Endothelial cell of umbilical vein (primary cell): ENCODE measurements at regions not wholly inside any gene's neighbourhood (a gene's known extent, or its start where the extent isn't known, plus 50 kb on each side); places are given as distances from the start of the nearest gene placed in this dataset.

Experiments used
- BruUV-seq: library from RNA; stranded (reverse); fragments of 400-500 nt; replicated peaks from 2 replicates; lab custom pipeline; 2021; lab: Mats Ljungman, UMichigan
- CTCF ChIA-PET: fragments of 300-600, 350-600 bp; sonication (Branson Sonifier 250); formaldehyde crosslinking; loops from one replicate; lab custom pipeline; 2021; ENCODE audit warnings: antibody characterized with exemption, inconsistent platforms; lab: Charles Lee
- POLR2A ChIA-PET: fragments of 300-600, 350-600 bp; sonication (Branson Sonifier 250); formaldehyde crosslinking; loops from one replicate; lab custom pipeline; 2021; ENCODE audit warnings: antibody characterized with exemption, inconsistent platforms; lab: Charles Lee
- DNase-seq: peaks from one replicate; pipeline ENCODE4 v3.0.0-alpha.2; 2011; ENCODE audit warnings: low read depth, low spot score
- FAIRE-seq: peaks from 2 replicates; lab custom pipeline; 2011; peaks lifted over from hg19 to GRCh38; lab: Jason Lieb, UNC
- H2AFZ ChIP-seq: 2 replicates; pipeline ENCODE4 v1.6.0; 2012; ENCODE audit warnings: low read depth, low read length, control low read depth, inconsistent platforms
- H3K27ac ChIP-seq: 2 replicates; pipeline ENCODE4 v1.5.1; 2011; ENCODE audit warnings: low read depth, mild to moderate bottlenecking, control low read depth, low read length, moderate library complexity; ENCODE audit not compliant: insufficient read depth
- H3K27me3 ChIP-seq, 2 experiments: 2 replicates each; pipeline versions ENCODE4 v1.6.0 to v1.6.1; 2011; ENCODE audit warnings: low read length in 2 of 2, mixed read lengths in 1 of 2; ENCODE audit not compliant: control insufficient read depth in 2 of 2, insufficient read depth in 2 of 2
- H3K36me3 ChIP-seq, 2 experiments: 2 replicates in 1 of 2; 3 replicates in 1 of 2; pipeline ENCODE4 v1.5.1; 2011; ENCODE audit warnings: low read length in 2 of 2, mild to moderate bottlenecking in 1 of 2, moderate library complexity in 1 of 2; ENCODE audit not compliant: control insufficient read depth in 2 of 2, insufficient read depth in 2 of 2; ENCODE audit errors: extremely low read depth in 1 of 2
- H3K4me1 ChIP-seq: 3 replicates; pipeline ENCODE4 v1.5.1; 2011; ENCODE audit warnings: mild to moderate bottlenecking, low read length; ENCODE audit not compliant: control insufficient read depth, insufficient read depth; ENCODE audit errors: extremely low read depth
- H3K4me2 ChIP-seq: 2 replicates; pipeline ENCODE4 v1.6.1; 2011; ENCODE audit warnings: low read length, control low read depth, mixed read lengths; ENCODE audit not compliant: insufficient read depth
- H3K4me3 ChIP-seq, 3 experiments: fragments of 200-600 bp in 1 of 3; sonication (generic), shearing (Covaris generic) in 1 of 3; replicated peaks in 1 of 3; 2 replicates each; pipeline ENCODE4 v1.5.1; 2011 to 2016; ENCODE audit warnings: control low read depth in 3 of 3, low read length in 3 of 3, mild to moderate bottlenecking in 2 of 3, inconsistent platforms in 1 of 3, low read depth in 1 of 3, moderate library complexity in 1 of 3; ENCODE audit not compliant: insufficient read depth in 1 of 3
- H3K79me2 ChIP-seq: 2 replicates; pipeline ENCODE4 v1.6.0; 2012; ENCODE audit warnings: low read length, inconsistent platforms; ENCODE audit not compliant: control insufficient read depth, insufficient read depth
- H3K9ac ChIP-seq: replicated peaks from 2 replicates; pipeline ENCODE3; 2011; ENCODE audit warnings: low read length, control low read depth; ENCODE audit not compliant: insufficient read depth; ENCODE audit errors: extremely low read depth
- H3K9me1 ChIP-seq: replicated peaks from 3 replicates; pipeline ENCODE4 v1.6.0; 2011; ENCODE audit warnings: mild to moderate bottlenecking, low read length; ENCODE audit not compliant: control insufficient read depth, insufficient read depth; ENCODE audit errors: extremely low read depth
- H3K9me3 ChIP-seq: replicated peaks from 2 replicates; pipeline ENCODE4 v1.5.1; 2012; ENCODE audit warnings: low read length, inconsistent platforms; ENCODE audit not compliant: control insufficient read depth, insufficient read depth
- H4K20me1 ChIP-seq: replicated peaks from 2 replicates; pipeline ENCODE3; 2011; ENCODE audit warnings: mild to moderate bottlenecking, low read length; ENCODE audit not compliant: control insufficient read depth, insufficient read depth; ENCODE audit errors: extremely low read depth
- EZH2 ChIP-seq: IDR thresholded peaks from 2 replicates; pipeline ENCODE4 v1.6.1; 2012; ENCODE audit warnings: borderline replicate concordance, low read depth, mild to moderate bottlenecking, moderate library complexity, low read length, inconsistent platforms; ENCODE audit not compliant: severe bottlenecking
- FOS ChIP-seq: IDR thresholded peaks from 2 replicates; pipeline ENCODE4 v1.6.1; 2011; ENCODE audit warnings: mild to moderate bottlenecking, low read length, moderate library complexity, borderline replicate concordance; ENCODE audit not compliant: insufficient read depth
- GATA2 ChIP-seq: IDR thresholded peaks from 2 replicates; pipeline ENCODE4 v1.7.0; 2011; ENCODE audit warnings: low read depth, mild to moderate bottlenecking, moderate library complexity, mixed read lengths, low read length; ENCODE audit not compliant: insufficient read length, insufficient read depth
- JUN ChIP-seq: IDR thresholded peaks from 2 replicates; pipeline ENCODE4 v1.6.1; 2011; ENCODE audit warnings: borderline replicate concordance, low read depth; ENCODE audit not compliant: insufficient read length, insufficient read depth
- MAX ChIP-seq: IDR thresholded peaks from 2 replicates; pipeline ENCODE4 v1.6.1; 2011; ENCODE audit not compliant: insufficient read depth, insufficient read length
- MYC ChIP-seq: IDR thresholded peaks from one replicate; pipeline ENCODE4 v1.6.1; 2011; ENCODE audit warnings: mild to moderate bottlenecking, low read depth, low read length
- POLR2A ChIP-seq: IDR thresholded peaks from 2 replicates; pipeline ENCODE4 v1.6.1; 2012; ENCODE audit warnings: low read depth, mild to moderate bottlenecking, control low read depth, low read length
- POLR2AphosphoS5 ChIP-seq: IDR thresholded peaks from 2 replicates; pipeline ENCODE4 v1.6.1; 2012; ENCODE audit warnings: low read depth, mild to moderate bottlenecking, control low read depth, low read length, moderate library complexity; ENCODE audit not compliant: insufficient read depth
- dilution Hi-C: fragments of 300-500 bp; cut with MboI; formaldehyde crosslinking; loops from one replicate; pipeline ENCODE4 v1.15.0; 2019; ENCODE audit warnings: low sequenced_read_pairs; ENCODE audit not compliant: extremely low pct_ligation_motif_present
- intact Hi-C: fragments of 100-400 bp; cut with micrococcal nuclease; formaldehyde crosslinking; loops from one replicate; pipeline ENCODE4 v1.10.0; 2022
- TF ChIP-seq, protein P1 (sequence below), 2 donors: IDR thresholded peaks; 1 replicate in 1 of 2; 2 replicates in 1 of 2; pipeline ENCODE4 v1.5.1; 2011; ENCODE audit warnings: low read length in 2 of 2, mild to moderate bottlenecking in 2 of 2, moderate library complexity in 2 of 2, control low read depth in 1 of 2, inconsistent platforms in 1 of 2, low read depth in 1 of 2; ENCODE audit not compliant: insufficient read depth in 1 of 2; ENCODE audit errors: extremely low read depth in 1 of 2

GRCh38 chr3:64318001-64318400 is 92.7 kb upstream of the PRICKLE2 start:
- ChIA-PET POLR2A (no interaction called here), CTCF (no interaction called here)

More at GRCh38 chr3:64318001-64318400, 92.7 kb upstream of the PRICKLE2 start:
- no peaks in the 10 kb centered on the region for H3K36me3 ChIP-seq
- no peak for TF ChIP-seq GATA2
- TF ChIP-seq FOS: no peak
- no peak for TF ChIP-seq MYC
- no peak for TF ChIP-seq POLR2AphosphoS5
- TF ChIP-seq EZH2: no peak
- TF ChIP-seq JUN: no peak
- TF ChIP-seq POLR2A: no peak
- TF ChIP-seq, protein P1, sequence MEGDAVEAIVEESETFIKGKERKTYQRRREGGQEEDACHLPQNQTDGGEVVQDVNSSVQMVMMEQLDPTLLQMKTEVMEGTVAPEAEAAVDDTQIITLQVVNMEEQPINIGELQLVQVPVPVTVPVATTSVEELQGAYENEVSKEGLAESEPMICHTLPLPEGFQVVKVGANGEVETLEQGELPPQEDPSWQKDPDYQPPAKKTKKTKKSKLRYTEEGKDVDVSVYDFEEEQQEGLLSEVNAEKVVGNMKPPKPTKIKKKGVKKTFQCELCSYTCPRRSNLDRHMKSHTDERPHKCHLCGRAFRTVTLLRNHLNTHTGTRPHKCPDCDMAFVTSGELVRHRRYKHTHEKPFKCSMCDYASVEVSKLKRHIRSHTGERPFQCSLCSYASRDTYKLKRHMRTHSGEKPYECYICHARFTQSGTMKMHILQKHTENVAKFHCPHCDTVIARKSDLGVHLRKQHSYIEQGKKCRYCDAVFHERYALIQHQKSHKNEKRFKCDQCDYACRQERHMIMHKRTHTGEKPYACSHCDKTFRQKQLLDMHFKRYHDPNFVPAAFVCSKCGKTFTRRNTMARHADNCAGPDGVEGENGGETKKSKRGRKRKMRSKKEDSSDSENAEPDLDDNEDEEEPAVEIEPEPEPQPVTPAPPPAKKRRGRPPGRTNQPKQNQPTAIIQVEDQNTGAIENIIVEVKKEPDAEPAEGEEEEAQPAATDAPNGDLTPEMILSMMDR (IDR thresholded peaks at IDR 0.05; ENCODE audit: extremely low read depth in 1 of 2, insufficient read depth in 1 of 2, low read depth in 1 of 2, low read length in 2 of 2): no peak
- no peak for TF ChIP-seq MAX
- no peaks in the 10 kb centered on the region for H3K27me3 ChIP-seq
- no peak overlapping the region for H3K9ac ChIP-seq
- no peak overlapping the region for H3K27ac ChIP-seq
- no peak overlapping the region for H3K4me3 ChIP-seq
- no TSS peak for BruUV-seq
- intact Hi-C loops: no loop called here
- no peaks in the 10 kb centered on the region for H3K79me2 ChIP-seq
- H3K4me2 ChIP-seq: no peak overlapping the region
- H4K20me1 ChIP-seq: no peaks in the 10 kb centered on the region
- dilution Hi-C loops: no loop called here
- no peak for FAIRE-seq
- no peak overlapping the region for H2AFZ ChIP-seq
- H3K9me3 ChIP-seq: no peaks in the 10 kb centered on the region
- DNase-seq: no peak
- H3K9me1 ChIP-seq: no peaks in the 10 kb centered on the region
- no peaks in the 10 kb centered on the region for H3K4me1 ChIP-seq
